Nephron progenitor cell (in vitro differentiated cells): ENCODE measurements at regions not wholly inside any gene's neighbourhood (a gene's known extent, or its start where the extent isn't known, plus 50 kb on each side); places are given as distances from the start of the nearest gene placed in this dataset.

Experiments used
- DNase-seq: peaks from one replicate; pipeline ENCODE4 v3.0.0; 2021
- H3K27ac Mint-ChIP-seq: 2 replicates; pipeline ENCODE4 v1.8.0; 2021; ENCODE audit warnings: mild to moderate bottlenecking, moderate library complexity, mixed read lengths
- H3K27me3 Mint-ChIP-seq: 2 replicates; pipeline ENCODE4 v1.8.0; 2021; ENCODE audit warnings: mild to moderate bottlenecking, low read depth, mixed read lengths; ENCODE audit not compliant: poor library complexity
- H3K36me3 Mint-ChIP-seq: 2 replicates; pipeline ENCODE4 v1.8.0; 2021; ENCODE audit warnings: low read depth, mixed read lengths
- H3K4me1 Mint-ChIP-seq: 2 replicates; pipeline ENCODE4 v1.8.0; 2021; ENCODE audit warnings: mixed read lengths
- H3K4me3 Mint-ChIP-seq: 2 replicates; pipeline ENCODE4 v1.8.0; 2021; ENCODE audit warnings: mild to moderate bottlenecking, moderate library complexity, mixed read lengths
- H3K9me3 Mint-ChIP-seq: 2 replicates; pipeline ENCODE4 v1.8.0; 2021; ENCODE audit warnings: mild to moderate bottlenecking, moderate library complexity, mixed read lengths
- TF ChIP-seq, protein P1 (sequence below): fragments of 200-600 bp; sonication (generic); IDR thresholded peaks from 2 replicates; pipeline ENCODE4 v1.5.0; 2021; ENCODE audit warnings: antibody characterized with exemption

GRCh38 chr3:76776927-76777326, 263.0 kb upstream of the ROBO2 start:
- DNase-seq = no peak
- no peaks in the 10 kb centered on the region for H3K4me1 Mint-ChIP-seq
- TF ChIP-seq, protein P1, sequence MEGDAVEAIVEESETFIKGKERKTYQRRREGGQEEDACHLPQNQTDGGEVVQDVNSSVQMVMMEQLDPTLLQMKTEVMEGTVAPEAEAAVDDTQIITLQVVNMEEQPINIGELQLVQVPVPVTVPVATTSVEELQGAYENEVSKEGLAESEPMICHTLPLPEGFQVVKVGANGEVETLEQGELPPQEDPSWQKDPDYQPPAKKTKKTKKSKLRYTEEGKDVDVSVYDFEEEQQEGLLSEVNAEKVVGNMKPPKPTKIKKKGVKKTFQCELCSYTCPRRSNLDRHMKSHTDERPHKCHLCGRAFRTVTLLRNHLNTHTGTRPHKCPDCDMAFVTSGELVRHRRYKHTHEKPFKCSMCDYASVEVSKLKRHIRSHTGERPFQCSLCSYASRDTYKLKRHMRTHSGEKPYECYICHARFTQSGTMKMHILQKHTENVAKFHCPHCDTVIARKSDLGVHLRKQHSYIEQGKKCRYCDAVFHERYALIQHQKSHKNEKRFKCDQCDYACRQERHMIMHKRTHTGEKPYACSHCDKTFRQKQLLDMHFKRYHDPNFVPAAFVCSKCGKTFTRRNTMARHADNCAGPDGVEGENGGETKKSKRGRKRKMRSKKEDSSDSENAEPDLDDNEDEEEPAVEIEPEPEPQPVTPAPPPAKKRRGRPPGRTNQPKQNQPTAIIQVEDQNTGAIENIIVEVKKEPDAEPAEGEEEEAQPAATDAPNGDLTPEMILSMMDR = no peak
- no peaks in the 10 kb centered on the region for H3K27me3 Mint-ChIP-seq
- H3K27ac Mint-ChIP-seq = no peak overlapping the region
- H3K9me3 Mint-ChIP-seq = peaks cover 14% of the 10 kb centered on the region
- H3K4me3 Mint-ChIP-seq = no peak overlapping the region
- no peaks in the 10 kb centered on the region for H3K36me3 Mint-ChIP-seq

- no peaks in the 10 kb centered on the region for H3K4me1 Mint-ChIP-seq
- H3K9me3 Mint-ChIP-seq = peaks cover 10% of the 10 kb centered on the region
- H3K27ac Mint-ChIP-seq = no peak overlapping the region
- no peaks in the 10 kb centered on the region for H3K27me3 Mint-ChIP-seq
- no peak overlapping the region for H3K4me3 Mint-ChIP-seq
- no peaks in the 10 kb centered on the region for H3K36me3 Mint-ChIP-seq
- TF ChIP-seq, protein P1 = no peak
- DNase-seq = no peak
Observed at GRCh38 chr3:76788206-76788605, 251.7 kb upstream of the ROBO2 start.

DNA sequence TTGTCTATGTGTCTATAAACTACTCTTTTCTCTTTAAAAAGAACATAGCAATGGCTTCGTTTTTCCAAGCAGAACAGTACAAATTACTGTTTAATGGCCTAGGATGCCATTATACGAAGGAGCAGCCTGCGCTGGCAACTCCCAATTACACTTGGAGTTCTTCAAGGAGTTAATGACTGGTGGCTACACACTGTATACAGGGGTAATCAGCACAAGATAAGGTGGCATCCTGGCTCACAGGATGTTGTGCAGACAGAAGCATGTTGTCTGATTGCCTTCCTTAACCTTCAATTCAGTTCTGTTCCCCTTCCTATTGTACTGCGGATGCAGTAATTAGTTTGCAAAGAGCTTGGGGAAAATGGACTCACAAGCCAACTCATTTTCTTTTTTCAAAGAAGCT, 250.7 kb upstream of the ROBO2 start:
- Mint-ChIP-seq H3K4me3 (no peak overlapping the region), H3K4me1 (no peaks in the 10 kb centered on the region), H3K9me3 (peaks cover 2% of the 10 kb centered on the region), H3K27me3 (no peaks in the 10 kb centered on the region), H3K27ac (no peak overlapping the region), H3K36me3 (no peaks in the 10 kb centered on the region)
- TF ChIP-seq, protein P1 = no peak
- no peak for DNase-seq

DNA sequence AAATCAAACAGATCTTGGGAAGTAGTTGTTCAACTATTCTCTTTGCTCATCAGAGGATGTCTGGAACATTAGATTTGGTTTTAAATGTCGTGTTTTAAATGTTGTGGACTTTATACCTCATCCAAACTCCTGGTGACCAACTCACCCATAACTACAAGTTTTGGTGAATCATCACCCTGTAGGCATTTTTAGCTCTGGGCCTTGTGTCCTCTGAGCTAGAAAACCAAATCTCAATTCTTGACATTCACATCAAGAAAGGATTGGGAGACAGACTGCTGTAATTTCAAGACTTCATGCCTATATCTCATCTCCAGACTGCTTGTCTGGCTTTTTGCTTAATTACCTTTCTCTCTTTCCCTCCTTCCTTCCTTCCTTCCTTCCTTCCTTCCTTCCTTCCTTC, 228.5 kb upstream of the ROBO2 start:
- no peak for DNase-seq
- no peaks in the 10 kb centered on the region for H3K4me1 Mint-ChIP-seq
- TF ChIP-seq, protein P1 = no peak
- H3K4me3 Mint-ChIP-seq = no peak overlapping the region
- no peaks in the 10 kb centered on the region for H3K27me3 Mint-ChIP-seq
- no peak overlapping the region for H3K27ac Mint-ChIP-seq
- no peaks in the 10 kb centered on the region for H3K36me3 Mint-ChIP-seq
- no peaks in the 10 kb centered on the region for H3K9me3 Mint-ChIP-seq

DNA sequence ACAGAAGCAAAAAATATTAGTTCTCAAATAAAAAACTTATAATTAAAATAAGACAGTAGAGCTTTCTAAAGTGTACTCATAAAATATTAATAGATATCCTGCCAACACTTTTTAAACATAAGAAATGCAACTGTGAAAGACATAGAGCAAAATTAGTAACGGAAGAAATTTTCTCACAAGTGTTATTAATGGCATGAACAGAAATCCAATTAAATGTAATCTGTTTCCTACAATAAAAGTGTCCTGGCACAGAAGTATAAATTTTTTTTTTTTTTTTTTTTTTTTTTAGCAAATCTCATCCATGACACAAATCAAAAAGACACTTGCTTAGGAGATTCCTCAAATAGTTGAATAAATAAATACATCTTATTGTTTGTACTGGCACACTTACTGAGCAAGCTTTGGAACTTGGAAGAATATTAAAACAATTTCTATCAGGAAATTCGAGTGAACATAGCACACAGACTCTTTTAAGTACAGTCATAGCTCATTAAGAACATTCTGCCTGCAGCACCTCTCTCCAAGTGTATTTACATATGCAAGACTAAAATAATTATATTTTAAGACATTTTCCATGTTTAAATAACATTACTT, 227.2 kb upstream of the ROBO2 start:
- peaks cover 3% of the 10 kb centered on the region for H3K9me3 Mint-ChIP-seq
- H3K4me3 Mint-ChIP-seq = no peak overlapping the region
- DNase-seq = no peak
- no peaks in the 10 kb centered on the region for H3K27me3 Mint-ChIP-seq
- TF ChIP-seq, protein P1 = no peak
- no peaks in the 10 kb centered on the region for H3K4me1 Mint-ChIP-seq
- H3K36me3 Mint-ChIP-seq = no peaks in the 10 kb centered on the region
- no peak overlapping the region for H3K27ac Mint-ChIP-seq

- Mint-ChIP-seq H3K9me3 (peaks cover 15% of the 10 kb centered on the region), H3K4me3 (no peak overlapping the region), H3K36me3 (no peaks in the 10 kb centered on the region), H3K27ac (no peak overlapping the region), H3K4me1 (peaks cover 15% of the 10 kb centered on the region), H3K27me3 (no peaks in the 10 kb centered on the region)
- TF ChIP-seq, protein P1 = no peak
- no peak for DNase-seq
Observed at GRCh38 chr3:76815561-76815960, 224.3 kb upstream of the ROBO2 start.
